MCF 10A (cell line): ENCODE measurements at regions not wholly inside any gene's neighbourhood (a gene's known extent, or its start where the extent isn't known, plus 50 kb on each side); places are given as distances from the start of the nearest gene placed in this dataset.
"Not testable (repeated sequence)": the region's sequence is repeated elsewhere in the genome, so short reads cannot be mapped to it uniquely, and the experiment has no call there.

Source experiments
- BruUV-seq: library from RNA; stranded (reverse); fragments of 400-500 nt; replicated peaks from 2 replicates; lab custom pipeline; 2021; lab: Mats Ljungman, UMichigan
- CTCF ChIA-PET: fragments of 300-600 bp; sonication (Branson Sonifier 250); formaldehyde crosslinking; extraction: SDS; loops from one replicate; lab custom pipeline; 2021; ENCODE audit warnings: antibody characterized with exemption, inconsistent platforms; lab: Yijun Ruan, JAX
- POLR2A ChIA-PET: fragments of 300-600, 350-650 bp; sonication (Branson Sonifier 250); formaldehyde crosslinking; extraction: SDS; loops from one replicate; lab custom pipeline; 2020; ENCODE audit warnings: antibody characterized with exemption, inconsistent platforms; lab: Yijun Ruan, JAX
- DNase-seq: peaks from one replicate; pipeline ENCODE4 v3.0.0-alpha.2; 2018; ENCODE audit not compliant: unreplicated experiment
- H3K27ac Mint-ChIP-seq: one replicate; pipeline ENCODE4 v1.8.0; 2022; ENCODE audit warnings: mild to moderate bottlenecking, low read depth, mixed read lengths; ENCODE audit not compliant: unreplicated experiment
- H3K27me3 Mint-ChIP-seq: one replicate; pipeline ENCODE4 v1.8.0; 2022; ENCODE audit warnings: mixed read lengths; ENCODE audit not compliant: insufficient read depth, unreplicated experiment
- H3K36me3 Mint-ChIP-seq: one replicate; pipeline ENCODE4 v1.8.0; 2022; ENCODE audit warnings: mild to moderate bottlenecking, moderate library complexity, mixed read lengths; ENCODE audit not compliant: insufficient read depth, unreplicated experiment
- H3K4me1 Mint-ChIP-seq: one replicate; pipeline ENCODE4 v1.8.0; 2022; ENCODE audit warnings: mixed read lengths; ENCODE audit not compliant: insufficient read depth, unreplicated experiment
- H3K4me3 Mint-ChIP-seq: one replicate; pipeline ENCODE4 v1.8.0; 2022; ENCODE audit warnings: mild to moderate bottlenecking, moderate library complexity, mixed read lengths; ENCODE audit not compliant: unreplicated experiment
- H3K9me3 Mint-ChIP-seq: one replicate; pipeline ENCODE4 v1.8.0; 2022; ENCODE audit warnings: mixed read lengths; ENCODE audit not compliant: unreplicated experiment
- intact Hi-C: fragments of 100-400 bp; cut with micrococcal nuclease; formaldehyde crosslinking; loops from 2 replicates; pipeline ENCODE4 v1.14.1; 2022
- TF ChIP-seq, protein P1 (sequence below): fragments of 200-600 bp; IDR thresholded peaks from one replicate; pipeline ENCODE4 v1.8.0; 2022; ENCODE audit warnings: antibody characterized with exemption, mild to moderate bottlenecking; ENCODE audit not compliant: unreplicated experiment

DNA sequence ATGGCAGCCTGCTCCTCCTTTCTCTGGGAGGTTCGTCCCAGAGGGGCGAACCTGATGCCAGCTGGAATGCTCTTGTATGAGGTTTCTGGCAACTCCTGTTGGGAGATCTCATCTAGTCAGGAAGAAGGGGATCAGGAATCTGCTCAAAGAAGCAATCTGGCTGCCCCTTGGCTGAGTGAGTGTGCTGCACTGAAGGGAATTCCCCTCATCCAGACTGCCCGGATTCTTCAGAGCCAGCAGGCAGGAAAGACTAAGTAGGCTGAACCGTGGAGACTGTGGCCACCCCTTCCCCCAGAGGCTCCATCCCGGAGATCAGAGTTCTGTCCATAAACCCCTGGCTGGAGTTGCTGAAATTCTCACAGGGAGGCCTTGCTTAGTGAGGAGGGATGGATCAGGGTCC, 476.0 kb downstream of the CSNK1G3 start:
- H3K4me1 Mint-ChIP-seq, result peaks cover 3% of the 10 kb centered on the region
- no peaks in the 10 kb centered on the region for H3K36me3 Mint-ChIP-seq
- CTCF ChIA-PET, result interaction anchor here (0.9 kb wide), 1 partner anchor 11 kb away, joined by 3 read pairs; no protein-coding TSS in a partner anchor
- TF ChIP-seq, protein P1, sequence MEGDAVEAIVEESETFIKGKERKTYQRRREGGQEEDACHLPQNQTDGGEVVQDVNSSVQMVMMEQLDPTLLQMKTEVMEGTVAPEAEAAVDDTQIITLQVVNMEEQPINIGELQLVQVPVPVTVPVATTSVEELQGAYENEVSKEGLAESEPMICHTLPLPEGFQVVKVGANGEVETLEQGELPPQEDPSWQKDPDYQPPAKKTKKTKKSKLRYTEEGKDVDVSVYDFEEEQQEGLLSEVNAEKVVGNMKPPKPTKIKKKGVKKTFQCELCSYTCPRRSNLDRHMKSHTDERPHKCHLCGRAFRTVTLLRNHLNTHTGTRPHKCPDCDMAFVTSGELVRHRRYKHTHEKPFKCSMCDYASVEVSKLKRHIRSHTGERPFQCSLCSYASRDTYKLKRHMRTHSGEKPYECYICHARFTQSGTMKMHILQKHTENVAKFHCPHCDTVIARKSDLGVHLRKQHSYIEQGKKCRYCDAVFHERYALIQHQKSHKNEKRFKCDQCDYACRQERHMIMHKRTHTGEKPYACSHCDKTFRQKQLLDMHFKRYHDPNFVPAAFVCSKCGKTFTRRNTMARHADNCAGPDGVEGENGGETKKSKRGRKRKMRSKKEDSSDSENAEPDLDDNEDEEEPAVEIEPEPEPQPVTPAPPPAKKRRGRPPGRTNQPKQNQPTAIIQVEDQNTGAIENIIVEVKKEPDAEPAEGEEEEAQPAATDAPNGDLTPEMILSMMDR, result no peak
- intact Hi-C loops, result no loop called here
- BruUV-seq, result no TSS peak
- H3K9me3 Mint-ChIP-seq, result no peaks in the 10 kb centered on the region
- no peak overlapping the region for H3K27ac Mint-ChIP-seq
- no peak overlapping the region for H3K4me3 Mint-ChIP-seq
- no peaks in the 10 kb centered on the region for H3K27me3 Mint-ChIP-seq
- POLR2A ChIA-PET, result no interaction called here
- DNase-seq, result no peak

DNA sequence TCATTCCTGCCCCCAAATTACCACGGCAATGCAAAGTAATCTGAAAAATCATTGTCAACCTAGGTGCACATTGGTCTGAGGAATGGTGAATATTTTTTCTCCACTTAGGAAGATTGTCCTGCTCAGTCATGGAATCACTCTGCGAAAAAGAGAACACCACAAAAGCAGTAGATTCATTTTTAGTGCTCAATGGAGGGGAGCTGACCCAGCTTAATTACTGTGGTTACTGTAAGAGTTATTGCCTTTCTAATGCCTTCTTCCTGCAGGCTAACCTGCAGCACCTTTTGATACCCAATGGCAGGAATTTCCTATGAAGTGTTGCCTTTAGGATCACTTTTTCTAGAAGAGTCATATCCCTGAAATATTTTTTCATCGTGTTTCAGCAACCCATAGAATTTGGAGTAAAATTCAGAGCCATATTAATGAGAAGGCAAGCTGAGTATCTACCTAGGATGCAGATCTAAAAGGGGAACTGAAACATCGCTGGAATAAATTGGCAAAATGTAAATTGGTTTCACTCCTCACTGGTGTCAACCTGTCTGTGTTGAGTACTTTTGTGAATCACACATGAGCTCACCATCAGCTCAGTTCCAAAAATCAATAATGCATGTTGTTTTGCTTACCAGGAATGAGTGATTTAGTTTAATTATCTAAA, 464.5 kb downstream of the CSNK1G3 start:
- no peaks in the 10 kb centered on the region for H3K9me3 Mint-ChIP-seq
- no peak overlapping the region for H3K4me3 Mint-ChIP-seq
- ChIA-PET CTCF (no interaction called here), POLR2A (interaction anchor here (1.0 kb wide), 1 partner anchor 60 kb away, joined by 3 read pairs; no protein-coding TSS in a partner anchor)
- no peaks in the 10 kb centered on the region for H3K36me3 Mint-ChIP-seq
- no peak overlapping the region for H3K27ac Mint-ChIP-seq
- H3K4me1 Mint-ChIP-seq, result no peaks in the 10 kb centered on the region
- intact Hi-C loops, result no loop called here
- TF ChIP-seq, protein P1, result no peak
- no peaks in the 10 kb centered on the region for H3K27me3 Mint-ChIP-seq
- no peak for DNase-seq
- no TSS peak for BruUV-seq

DNA sequence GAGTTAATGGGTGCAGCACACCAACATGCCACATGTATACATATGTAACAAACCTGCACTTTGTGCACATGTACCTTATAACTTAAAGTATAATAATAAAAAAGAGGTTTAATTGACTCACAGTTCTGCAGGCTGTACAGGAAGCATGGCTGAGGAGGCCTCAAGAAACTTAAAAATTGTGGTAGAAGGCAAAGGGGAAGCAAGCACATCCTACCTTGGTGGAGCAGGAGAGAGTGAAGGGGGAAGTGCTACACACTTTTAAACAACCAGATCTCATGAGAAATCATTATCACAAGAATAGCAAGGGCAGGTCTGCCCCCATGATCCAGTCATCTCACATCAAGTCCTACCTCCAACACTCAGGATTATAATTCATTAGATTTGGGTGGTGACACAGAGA, 463.5 kb downstream of the CSNK1G3 start:
- intact Hi-C loops, DNase-seq, H3K36me3 Mint-ChIP-seq, CTCF ChIA-PET, H3K4me1 Mint-ChIP-seq, H3K27me3 Mint-ChIP-seq, H3K27ac Mint-ChIP-seq, POLR2A ChIA-PET, H3K9me3 Mint-ChIP-seq, BruUV-seq, H3K4me3 Mint-ChIP-seq: not testable (repeated sequence)

DNA sequence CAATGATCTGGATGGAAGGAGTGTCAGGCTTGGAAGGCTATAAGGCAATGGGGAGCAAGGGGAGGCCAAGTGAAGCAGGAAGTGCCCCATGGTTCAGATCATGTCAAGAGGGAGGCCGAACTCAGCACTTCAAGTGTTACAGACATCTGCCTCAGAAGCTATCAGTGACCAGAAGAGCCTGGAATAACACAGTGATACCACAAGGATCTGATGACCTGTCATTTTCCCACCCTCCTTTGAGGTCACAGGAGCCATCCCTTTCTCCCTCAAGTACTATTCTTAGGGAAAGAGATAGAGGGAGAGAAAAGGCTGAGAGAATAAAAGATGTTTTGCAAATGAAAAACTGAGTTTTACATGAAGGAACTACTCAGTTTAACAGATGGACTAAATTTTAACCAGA, 454.8 kb downstream of the CSNK1G3 start:
- Mint-ChIP-seq H3K36me3 (no peaks in the 10 kb centered on the region), H3K27ac (no peak overlapping the region), H3K4me3 (no peak overlapping the region), H3K4me1 (no peaks in the 10 kb centered on the region), H3K9me3 (no peaks in the 10 kb centered on the region), H3K27me3 (no peaks in the 10 kb centered on the region)
- BruUV-seq, result no TSS peak
- no peak for DNase-seq
- TF ChIP-seq, protein P1, result no peak
- POLR2A ChIA-PET, result no interaction called here
- intact Hi-C loops, result no loop called here
- CTCF ChIA-PET, result no interaction called here
